Breast epithelium (tissue), 3 donors: ENCODE measurements at regions not wholly inside any gene's neighbourhood (a gene's known extent, or its start where the extent isn't known, plus 50 kb on each side); places are given as distances from the start of the nearest gene placed in this dataset.

Source experiments
- POLR2A ChIP-seq: fragments of 450-650 bp; IDR thresholded peaks from one replicate; pipeline ENCODE4 v1.6.1; 2016; ENCODE audit warnings: antibody characterized with exemption, mild to moderate bottlenecking, moderate library complexity
- POLR2AphosphoS5 ChIP-seq, 3 donors: sonication (generic); formaldehyde crosslinking; IDR thresholded peaks; one replicate each; pipeline ENCODE4 v1.6.1; 2017; ENCODE audit warnings: antibody characterized with exemption in 3 of 3
- TF ChIP-seq, protein P1 (sequence below), 3 donors: fragments of 450-650 bp; IDR thresholded peaks; one replicate each; pipeline ENCODE4 v1.5.1; 2016 to 2017; ENCODE audit warnings: antibody characterized with exemption in 3 of 3, mild to moderate bottlenecking in 3 of 3, moderate library complexity in 3 of 3

DNA sequence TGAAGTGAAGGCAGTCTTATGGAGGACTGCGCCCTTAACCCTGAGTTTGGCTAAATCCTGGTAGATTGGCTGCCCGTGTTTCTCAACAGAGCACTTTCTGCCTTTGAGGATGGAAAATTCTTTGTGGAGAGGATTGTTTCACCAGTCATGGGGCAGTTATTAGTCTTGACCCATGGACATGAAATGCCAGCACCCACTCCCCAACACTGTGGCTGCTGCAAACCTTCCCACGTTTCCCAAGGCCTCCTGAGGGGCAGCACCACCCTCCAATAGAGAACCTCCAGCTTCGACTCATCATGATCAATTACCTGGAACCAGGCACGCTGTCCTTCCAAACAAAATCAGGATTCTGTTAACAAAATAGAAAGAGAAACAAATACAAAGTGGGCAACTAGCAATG, 117.8 kb downstream of the PXDC1 start:
- TF ChIP-seq, protein P1, sequence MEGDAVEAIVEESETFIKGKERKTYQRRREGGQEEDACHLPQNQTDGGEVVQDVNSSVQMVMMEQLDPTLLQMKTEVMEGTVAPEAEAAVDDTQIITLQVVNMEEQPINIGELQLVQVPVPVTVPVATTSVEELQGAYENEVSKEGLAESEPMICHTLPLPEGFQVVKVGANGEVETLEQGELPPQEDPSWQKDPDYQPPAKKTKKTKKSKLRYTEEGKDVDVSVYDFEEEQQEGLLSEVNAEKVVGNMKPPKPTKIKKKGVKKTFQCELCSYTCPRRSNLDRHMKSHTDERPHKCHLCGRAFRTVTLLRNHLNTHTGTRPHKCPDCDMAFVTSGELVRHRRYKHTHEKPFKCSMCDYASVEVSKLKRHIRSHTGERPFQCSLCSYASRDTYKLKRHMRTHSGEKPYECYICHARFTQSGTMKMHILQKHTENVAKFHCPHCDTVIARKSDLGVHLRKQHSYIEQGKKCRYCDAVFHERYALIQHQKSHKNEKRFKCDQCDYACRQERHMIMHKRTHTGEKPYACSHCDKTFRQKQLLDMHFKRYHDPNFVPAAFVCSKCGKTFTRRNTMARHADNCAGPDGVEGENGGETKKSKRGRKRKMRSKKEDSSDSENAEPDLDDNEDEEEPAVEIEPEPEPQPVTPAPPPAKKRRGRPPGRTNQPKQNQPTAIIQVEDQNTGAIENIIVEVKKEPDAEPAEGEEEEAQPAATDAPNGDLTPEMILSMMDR (IDR thresholded peaks at IDR 0.05) = no peak
- TF ChIP-seq POLR2A = no peak
- no peak for TF ChIP-seq POLR2AphosphoS5 (IDR thresholded peaks at IDR 0.05)
